Epithelial cell of proximal tubule (primary cell): ENCODE measurements at regions not wholly inside any gene's neighbourhood (a gene's known extent, or its start where the extent isn't known, plus 50 kb on each side); places are given as distances from the start of the nearest gene placed in this dataset.
"Not testable (repeated sequence)": the region's sequence is repeated elsewhere in the genome, so short reads cannot be mapped to it uniquely, and the experiment has no call there.

Source experiments
- DNase-seq: peaks from one replicate; pipeline ENCODE4 v3.0.0-alpha.2; 2011; ENCODE audit warnings: low read depth
- H3K4me3 ChIP-seq: 2 replicates; pipeline ENCODE4 v1.5.1; 2011; ENCODE audit warnings: low read depth, mild to moderate bottlenecking, low read length
- CTCF ChIP-seq: conservative IDR thresholded peaks from 2 replicates; pipeline ENCODE4 v1.5.1; 2012; ENCODE audit warnings: low read depth, mild to moderate bottlenecking, low read length

GRCh38 chr5:84450617-84451414 lies 66.1 kb upstream of the EDIL3 start:
- no peak overlapping the region for H3K4me3 ChIP-seq
- TF ChIP-seq CTCF: peak; percentile 47
- no peak for DNase-seq

GRCh38 chr5:84445049-84445685 lies 60.5 kb upstream of the EDIL3 start:
- TF ChIP-seq CTCF: no peak
- H3K4me3 ChIP-seq: no peak overlapping the region
- DNase-seq: no peak

- no peak for DNase-seq
- no peak overlapping the region for H3K4me3 ChIP-seq
- no peak for TF ChIP-seq CTCF
Observed at GRCh38 chr5:84438456-84438855, 53.8 kb upstream of the EDIL3 start.

- H3K4me3 ChIP-seq: no peak overlapping the region
- no peak for TF ChIP-seq CTCF
- DNase-seq: no peak
Observed at GRCh38 chr5:84437673-84438315, 53.1 kb upstream of the EDIL3 start.

- no peak for TF ChIP-seq CTCF
- no peak for DNase-seq
- no peak overlapping the region for H3K4me3 ChIP-seq
Observed at GRCh38 chr5:84436866-84437265, 52.2 kb upstream of the EDIL3 start.

- not testable (repeated sequence) for H3K4me3 ChIP-seq, DNase-seq
Observed at GRCh38 chr5:84435861-84436346, 51.2 kb upstream of the EDIL3 start.
